Activated naive CD4-positive, alpha-beta T cell treated with anti-CD3 and anti-CD28 coated beads, Interleukin-2, amount 50 U/mL, for 16 hours (primary cell): ENCODE measurements at regions not wholly inside any gene's neighbourhood (a gene's known extent, or its start where the extent isn't known, plus 50 kb on each side); places are given as distances from the start of the nearest gene placed in this dataset.
"Not testable (repeated sequence)": the region's sequence is repeated elsewhere in the genome, so short reads cannot be mapped to it uniquely, and the experiment has no call there.

Experiments used
- DNase-seq: peaks from one replicate; pipeline ENCODE4 v3.0.0-alpha.2; 2020

DNA sequence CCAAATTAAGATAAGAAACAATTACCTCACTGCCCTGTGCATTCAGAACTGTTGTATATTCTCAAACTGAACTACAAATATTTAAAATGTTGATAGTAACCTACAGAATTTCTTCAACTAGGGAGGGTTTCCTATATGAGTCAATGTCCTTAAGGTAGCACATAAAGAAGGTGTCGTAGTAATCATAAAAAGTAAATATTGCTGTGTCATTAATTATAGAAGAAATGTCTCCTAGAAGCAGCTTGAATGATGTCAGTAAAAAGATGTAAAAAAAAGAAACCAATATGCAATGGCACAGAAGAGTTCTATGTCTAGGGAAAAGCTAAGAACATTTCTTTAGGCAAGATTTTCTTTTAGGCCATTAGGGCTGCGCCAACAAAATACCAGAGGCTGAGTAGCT is 559.6 kb upstream of the EPHA5 start:
- DNase-seq = no peak

DNA sequence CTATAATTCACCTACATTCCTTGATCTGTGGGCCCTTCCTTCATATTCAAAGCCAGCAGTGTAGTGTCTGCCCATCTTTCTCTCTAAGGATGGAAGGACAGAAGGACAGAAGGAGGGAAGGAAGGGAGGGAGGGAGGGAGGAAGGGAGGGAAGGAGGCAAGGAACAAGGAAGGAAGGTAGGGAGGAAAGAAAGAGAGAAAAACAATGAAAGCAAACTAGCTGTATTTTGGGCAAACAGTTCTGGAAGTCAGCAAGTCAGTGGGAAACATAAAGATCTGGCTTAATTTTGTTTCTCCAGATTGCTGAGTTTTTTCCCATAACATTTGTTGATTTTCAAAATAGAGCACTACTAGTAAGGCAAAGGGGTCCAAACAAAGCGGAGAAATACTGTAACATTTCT is 555.2 kb upstream of the EPHA5 start:
- DNase-seq = no peak

DNA sequence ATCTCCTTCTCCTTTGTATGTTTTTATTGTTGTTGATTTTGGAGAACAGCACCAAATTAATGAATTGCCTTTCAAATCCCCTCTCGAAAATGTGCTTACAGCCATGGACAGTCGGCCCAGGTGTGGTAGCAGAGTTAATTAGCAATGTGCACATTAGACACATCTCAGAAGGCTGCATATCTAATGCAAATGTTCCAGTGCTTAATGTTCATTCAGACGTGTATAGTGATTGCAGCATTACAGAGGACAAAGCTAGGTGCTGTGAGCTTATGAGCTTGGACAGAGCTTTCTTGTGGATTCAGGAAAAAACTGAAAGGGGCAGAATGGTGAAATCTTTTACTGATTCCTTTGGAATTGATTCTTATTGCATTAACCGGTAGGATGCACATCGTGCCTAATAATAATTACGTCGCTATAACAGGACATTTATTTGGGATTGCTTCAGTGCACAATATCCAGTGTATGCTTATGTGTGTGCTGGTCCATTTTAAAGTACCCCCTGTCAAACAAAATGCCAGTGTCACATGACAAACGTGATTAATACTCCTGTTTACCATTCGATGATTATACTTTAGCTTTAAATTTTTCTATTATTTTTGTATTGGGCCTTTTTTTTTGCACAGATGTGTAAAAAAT is 552.9 kb upstream of the EPHA5 start:
- no peak for DNase-seq

DNA sequence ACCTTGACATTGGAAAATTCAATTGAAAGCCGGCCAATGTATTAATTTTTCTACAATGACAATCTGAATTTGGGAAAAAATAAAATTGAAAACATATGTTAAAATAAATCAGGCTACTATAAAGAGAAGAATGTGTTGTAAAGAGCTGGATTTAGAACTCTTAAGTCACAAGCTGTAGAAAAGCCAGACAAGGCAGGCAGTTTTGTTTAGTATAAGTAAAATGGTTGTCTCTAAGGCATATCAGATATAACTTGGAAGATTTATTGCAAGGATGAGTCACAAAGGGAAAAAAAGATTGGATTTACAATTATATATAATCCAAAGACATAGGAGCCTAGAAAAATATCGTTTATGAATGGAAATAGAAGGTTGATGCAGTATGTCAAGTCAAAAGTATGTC is 549.1 kb upstream of the EPHA5 start:
- no peak for DNase-seq

DNA sequence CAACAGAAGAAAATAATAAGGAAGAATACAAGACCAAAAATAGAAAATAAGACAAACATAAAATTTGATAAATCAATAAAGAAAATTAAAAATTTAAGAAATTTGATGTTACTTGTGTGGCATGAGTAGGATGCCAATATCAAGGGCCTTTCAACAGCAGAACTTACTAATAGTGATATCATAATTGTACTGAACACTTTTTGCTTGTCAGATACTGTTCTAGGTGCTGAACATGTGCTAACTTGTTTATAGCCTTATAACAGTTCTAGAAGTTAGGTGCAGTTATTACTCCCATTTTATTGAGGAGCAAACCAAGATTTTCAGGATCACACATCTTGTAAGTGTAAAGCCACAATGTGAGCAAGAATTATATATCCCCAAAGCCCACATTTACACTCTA is 546.0 kb upstream of the EPHA5 start:
- no peak for DNase-seq

DNA sequence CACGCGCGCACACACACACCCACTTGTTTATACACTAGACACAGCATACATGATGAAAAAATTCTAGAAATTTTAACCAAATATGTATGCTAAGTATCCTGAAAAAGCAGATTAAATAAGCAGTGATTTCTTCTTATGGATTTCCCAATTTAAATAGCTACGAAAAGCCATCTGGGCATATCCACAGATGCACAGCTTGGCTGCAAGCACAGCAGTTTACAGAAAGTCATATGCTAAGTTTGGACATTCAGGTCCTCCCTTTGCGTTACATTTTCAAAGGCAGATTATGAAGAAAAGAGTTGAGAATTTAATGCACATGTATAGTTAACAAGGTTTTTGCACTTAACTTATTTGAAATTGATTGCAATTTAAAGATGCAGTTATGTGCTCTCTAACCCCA is 542.2 kb upstream of the EPHA5 start:
- DNase-seq = no peak

DNA sequence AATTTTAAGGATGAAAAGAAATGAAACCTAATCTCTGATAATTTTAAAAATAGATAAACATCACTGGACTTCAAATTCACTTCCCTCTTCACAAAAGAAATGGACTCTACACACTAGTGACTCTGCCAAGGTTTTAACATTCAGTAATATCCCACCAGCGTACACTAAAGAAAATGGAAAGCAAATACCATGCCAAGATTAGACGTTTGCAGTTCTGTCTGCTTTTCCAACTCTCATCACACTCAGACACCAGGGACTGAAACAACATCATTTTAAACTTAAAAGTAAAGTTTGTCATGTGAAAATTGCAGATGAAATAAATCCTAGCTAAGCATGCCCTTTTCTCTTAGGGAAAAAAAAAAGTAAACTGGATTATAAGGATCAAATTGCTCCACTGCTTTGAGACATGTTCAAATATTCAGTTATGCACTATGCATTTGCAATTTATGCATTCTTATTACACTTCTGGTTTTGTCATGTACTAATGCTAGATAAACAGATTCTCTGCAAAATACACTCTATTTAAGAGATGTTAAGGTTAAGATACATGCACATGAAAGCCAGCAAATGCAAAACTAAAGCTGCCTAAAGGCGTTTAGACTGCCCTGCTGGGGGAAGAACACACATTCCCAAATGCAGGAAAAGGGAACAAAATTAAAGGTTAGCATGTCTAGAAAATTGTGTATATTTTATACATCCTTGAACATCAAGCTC is 534.4 kb upstream of the EPHA5 start:
- no peak for DNase-seq

DNA sequence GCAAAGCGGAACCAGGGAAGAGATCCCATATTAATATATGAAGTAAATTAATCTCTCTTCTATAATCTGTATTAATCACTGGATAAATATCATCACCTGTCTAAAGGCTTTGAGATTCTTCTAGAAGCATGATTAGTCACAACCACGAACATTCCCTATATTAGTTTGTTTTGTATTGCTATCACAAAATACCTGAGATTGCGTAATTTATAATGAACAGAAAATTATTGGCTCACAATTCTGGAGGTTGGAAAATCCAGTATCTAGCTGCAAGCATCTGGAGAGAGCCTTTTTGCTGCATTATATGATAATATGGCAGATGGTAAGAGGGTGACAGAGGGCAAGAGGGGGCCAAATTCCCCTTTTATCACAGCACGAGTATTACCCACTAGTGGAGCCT is 532.6 kb upstream of the EPHA5 start:
- DNase-seq = no peak

DNA sequence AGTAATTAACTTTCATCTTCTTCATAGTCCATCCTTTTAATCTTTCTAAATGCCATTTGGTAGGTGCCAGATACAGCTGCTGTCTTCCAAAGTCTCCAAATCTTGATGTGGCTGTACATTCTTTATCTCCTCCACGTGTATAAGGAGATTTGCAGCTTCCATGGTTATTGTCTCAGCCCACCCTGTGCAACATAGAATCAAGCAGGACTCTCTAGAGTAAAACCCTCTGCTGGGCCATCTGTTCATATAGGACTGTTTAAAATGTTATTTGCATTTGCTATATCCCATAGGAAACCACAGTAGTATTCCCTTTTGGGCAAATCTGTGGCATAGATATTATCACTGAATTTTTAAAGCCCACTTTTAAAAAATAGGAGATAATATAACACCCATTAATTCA is 527.2 kb upstream of the EPHA5 start:
- DNase-seq = no peak

DNA sequence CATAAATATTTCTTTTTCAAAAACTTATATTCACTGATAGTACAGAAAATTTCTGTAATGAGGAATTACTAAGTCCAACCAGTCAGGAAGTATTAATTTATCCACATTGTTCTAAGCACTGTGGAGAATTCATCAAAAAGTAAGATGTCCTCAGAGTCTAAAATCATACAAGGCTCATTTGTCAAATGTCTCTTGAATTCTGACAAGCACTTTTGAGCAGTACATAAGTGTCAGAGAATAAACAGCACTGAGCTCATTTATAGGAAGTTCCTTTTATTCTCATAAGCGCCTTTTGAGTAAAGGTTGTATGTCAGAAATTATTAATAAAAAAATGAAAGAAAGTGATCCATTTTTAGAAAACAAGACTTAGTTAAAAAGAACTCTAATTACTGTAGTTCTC is 523.2 kb upstream of the EPHA5 start:
- no peak for DNase-seq

DNA sequence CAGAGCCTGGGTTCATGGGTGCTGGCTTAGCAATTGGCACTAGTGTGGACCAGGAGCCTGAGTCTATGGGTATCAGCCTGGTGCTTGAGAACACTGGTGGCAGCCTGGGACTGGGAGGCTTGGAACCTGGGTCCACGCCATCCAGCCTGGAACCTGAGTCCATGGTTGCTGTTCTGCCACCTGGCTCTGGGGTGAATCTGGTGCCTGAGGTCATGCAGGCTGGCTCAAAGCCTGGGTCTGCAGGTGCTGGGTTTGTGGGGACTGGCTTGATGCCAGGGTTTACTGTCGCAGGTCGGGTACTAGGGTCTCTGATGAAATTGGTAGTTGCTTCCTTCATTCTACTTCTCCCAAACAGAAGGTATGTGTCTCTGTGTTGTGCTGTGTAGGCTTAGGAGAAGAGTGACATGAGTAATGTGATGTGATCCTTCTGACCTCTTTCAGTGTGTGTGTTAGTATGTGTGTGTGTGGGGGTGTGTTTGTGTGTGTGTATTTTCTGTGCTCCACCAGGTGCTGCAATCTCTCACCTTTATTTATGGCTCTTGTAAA is 517.0 kb upstream of the EPHA5 start:
- DNase-seq = no peak

DNA sequence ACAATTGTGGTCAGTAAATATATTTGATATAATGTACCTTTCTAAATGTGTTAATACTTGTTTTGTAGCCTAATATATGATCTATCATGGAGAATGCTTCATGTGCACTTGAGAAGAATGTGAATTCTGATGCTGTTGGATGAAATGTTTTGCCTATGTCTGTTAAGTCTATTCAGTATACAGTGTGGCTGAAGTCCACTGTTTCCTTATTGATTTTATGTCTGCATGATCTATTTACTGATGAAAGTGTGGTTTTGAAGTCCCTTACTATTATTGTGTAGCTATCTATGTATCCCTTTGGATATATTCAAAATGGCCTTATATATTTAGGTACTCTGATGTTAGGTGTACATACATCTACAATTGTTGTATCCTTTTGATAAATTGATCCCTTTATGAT is 515.8 kb upstream of the EPHA5 start:
- no peak for DNase-seq

DNA sequence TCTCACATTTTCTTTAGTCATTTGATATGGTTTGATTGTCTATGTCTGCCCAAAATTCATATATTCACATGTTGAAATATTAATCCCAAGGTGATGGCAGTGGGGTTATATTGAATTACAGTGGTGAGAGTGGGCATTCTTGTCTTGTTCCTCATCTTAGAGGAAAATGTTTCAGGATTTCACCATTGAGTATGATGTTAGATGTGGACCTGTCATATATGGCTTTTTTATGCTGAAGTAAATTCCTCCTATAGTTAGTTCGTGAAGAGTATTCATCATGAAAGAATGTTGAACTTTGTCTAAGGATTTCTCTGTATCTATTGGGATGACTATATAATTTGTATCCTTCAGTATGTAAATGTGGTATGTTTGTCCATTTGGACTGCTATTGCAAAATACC is 512.3 kb upstream of the EPHA5 start:
- DNase-seq = no peak

DNA sequence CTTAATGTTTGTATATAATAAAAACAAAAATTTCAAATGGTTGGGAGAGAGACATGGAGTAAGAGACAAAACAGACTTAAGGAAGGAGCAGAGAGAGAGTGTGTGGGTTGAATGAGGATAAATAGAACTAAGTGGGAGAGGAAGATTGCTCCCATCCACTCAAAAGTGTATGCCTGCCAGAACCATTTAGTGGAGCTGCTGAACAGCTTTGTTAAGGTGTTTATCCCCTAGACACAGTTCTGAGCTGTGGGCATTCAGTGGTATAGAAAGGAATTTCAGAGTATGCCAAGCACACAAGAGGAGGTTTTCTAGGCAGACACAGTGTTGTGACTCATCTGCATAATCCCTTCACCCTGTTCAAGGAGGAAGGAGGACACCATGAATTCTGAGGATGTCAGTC is 508.6 kb upstream of the EPHA5 start:
- no peak for DNase-seq

DNA sequence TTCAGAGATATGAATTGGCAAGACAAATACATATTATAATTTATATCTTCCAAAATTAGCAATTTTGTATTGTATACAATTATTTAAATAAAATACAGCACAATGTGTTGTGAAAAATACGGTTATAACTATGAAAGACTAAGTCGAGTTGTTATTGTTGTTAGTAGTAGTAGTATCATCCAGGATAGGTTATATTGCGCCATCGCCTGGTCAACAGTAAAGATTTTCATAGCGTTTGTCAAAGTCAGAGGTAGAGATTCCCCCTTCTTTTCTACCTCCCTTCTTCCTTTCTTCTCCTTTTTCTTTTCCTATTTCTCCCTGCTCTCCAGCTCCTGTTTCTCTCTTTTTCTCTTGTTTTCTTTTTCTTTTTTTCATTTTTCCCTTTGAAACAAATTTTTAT is 499.1 kb upstream of the EPHA5 start:
- DNase-seq = no peak

DNA sequence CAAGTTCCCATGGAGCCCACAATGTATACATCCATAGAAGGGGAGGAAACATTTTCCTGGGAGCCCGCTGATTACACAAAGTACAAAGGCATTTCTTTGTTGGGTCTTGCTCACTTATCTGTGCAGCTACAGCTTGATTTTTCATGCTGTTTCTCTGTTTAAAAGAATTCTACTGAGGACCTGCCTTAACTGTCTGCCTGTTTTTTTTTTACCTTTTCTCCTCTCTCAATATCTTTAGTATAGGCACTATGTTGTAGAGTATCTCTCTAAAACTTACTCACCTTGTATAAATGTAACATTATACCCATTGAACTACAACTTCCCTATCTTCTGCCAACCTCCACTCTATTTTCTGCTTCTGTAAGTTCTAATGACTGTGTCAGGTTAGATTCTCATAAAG is 494.6 kb upstream of the EPHA5 start:
- no peak for DNase-seq

DNA sequence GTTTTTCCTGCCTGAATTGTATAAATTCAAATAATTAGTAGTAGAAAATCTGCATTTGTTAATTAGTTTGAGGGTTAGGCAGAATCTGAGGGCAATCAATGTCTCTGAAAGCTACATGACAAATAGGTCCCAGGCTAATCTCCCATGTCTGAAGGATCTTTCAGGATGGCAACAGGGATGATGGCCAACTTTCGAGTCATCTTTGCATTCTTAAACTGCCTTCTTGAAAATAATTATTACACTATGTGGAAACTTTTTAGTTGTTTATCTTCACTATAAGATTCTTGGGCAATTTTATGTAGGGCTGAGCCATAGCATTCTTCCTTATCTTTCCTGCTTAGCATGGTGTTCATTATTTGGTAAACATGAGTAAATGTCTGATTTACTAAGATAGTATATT is 490.3 kb upstream of the EPHA5 start:
- DNase-seq = no peak

DNA sequence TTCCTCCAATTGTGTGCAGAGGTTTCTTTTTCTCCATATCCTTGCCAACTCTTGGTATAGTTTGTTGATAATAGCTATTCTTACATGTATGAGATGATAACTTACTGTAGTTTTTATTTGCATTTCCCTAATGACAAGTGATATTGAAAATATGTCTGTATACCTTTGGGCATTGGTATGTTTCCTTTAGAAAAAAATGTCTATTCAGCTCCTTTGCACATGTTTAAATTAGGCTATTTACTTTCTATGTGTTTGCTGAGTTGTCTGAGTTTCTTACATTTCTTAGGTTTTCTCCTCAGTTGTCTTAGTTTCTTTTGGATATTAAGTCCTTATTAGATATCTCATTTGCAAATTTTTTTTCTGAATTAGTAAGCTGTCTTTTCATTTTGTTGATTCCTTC is 487.3 kb upstream of the EPHA5 start:
- no peak for DNase-seq

DNA sequence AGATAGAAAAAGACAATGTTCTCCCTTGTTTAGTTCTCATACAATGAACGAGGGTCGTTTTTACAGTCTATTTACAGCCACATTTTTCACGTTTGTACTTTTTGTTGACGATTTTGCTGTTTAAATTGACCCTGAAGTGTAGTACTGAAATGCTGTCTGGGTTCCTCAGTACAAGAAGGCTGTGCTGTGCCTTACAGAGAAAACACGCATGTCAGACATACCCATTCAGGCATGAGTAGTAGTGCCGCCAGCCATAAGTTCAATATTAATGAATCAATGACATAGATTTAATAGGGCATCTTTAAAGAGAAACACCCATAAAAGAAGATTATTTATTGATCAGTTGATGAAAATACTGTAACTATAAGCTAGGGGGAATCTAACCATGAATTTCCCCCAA is 459.8 kb upstream of the EPHA5 start:
- no peak for DNase-seq

DNA sequence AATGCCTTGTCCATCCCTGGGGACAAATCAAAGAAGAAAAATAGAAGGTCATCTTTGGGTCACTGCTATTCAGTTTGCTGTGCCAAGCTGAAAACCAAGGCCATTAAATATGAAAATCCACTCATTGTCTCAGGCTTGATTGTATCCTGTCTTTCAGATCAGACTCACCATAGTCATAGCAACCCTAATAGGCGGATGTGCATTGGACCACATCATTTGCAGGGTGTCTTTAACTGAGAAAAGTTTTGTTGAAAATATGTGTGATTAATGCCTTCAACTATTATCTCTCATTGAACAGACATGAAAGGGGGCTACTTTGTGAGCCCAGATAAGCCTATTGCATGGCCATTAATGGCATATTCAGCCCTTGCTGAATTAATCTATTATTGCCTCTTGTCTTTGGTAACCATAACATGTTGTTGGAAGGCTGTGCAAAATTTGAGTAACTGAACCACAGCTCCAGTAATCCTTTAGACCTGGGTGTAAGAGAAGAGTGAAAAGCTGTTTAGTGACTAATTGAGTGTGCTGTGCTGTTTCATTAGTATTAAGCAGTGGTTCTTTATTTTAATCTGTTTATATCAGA is 453.6 kb upstream of the EPHA5 start:
- no peak for DNase-seq

DNA sequence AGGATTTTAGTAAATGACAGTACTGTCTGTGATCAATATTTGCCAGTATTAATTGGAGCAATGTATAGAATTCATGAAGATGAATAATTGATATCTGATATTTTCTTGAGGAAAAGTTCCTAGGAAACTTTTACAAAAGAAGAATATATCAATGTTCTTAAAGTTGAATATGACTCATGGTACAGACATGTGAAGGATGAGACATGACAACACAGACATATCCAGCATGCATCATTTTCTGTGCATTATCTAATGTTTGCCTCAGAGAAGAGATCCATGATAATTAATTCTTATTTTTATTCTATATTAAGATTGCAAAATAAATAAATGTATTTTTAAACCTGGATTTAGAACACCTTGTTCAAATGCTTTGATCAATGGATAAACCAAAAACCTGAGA is 452.9 kb upstream of the EPHA5 start:
- no peak for DNase-seq

DNA sequence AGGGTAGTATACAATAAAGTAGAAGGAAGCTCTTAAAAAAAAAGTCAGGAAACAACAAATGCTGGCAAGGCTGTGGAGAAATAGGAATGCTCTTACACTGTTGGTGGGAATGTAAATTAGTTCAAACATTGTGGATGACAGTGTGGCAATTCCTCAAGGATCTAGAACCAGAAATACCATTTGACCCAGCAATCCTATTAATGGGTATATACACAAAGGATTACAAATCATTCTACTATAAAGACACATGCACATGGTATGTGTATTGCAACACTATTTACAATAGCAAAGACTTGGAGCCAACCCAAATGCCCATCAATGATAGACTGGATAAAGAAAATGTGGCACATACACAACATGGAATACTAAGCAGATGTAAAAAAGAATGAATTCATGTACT is 444.9 kb upstream of the EPHA5 start:
- DNase-seq = not testable (repeated sequence)

DNA sequence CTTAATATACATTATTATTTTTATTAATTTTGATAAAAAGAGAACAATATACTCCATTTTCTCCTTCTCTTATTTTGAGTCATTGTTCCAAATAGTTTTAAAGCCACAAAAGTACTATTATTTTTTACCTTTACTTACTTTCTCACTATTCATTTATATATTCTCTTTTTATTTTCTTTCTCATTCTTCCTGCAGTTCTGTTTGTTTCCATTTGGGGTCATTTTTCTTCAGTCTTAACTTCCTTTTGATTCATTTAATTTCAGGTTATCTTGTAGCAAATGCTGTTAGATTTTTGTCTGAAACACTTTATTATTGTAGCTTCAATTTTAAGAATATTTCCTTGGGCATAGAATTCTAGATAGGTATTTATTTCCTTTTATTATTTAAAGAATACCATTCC is 438.6 kb upstream of the EPHA5 start:
- DNase-seq = no peak

DNA sequence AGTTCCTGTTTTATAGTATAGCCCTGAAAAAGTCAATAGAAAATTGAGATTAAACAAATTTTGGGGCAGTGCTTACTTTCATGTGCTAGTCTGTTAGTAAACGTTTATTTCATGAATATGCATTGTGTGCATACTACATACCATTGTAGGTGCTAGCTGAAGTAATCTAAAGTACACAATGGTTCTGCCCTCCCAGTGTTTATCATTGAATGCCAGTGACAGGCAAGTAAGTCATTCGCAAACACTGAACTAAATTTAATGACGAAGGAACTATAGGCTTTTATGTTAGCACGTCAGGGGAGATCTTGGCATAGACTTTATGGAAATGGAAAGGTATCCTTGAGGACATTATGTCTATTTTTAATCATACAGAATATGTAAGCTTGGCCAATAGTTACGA is 426.9 kb upstream of the EPHA5 start:
- no peak for DNase-seq

DNA sequence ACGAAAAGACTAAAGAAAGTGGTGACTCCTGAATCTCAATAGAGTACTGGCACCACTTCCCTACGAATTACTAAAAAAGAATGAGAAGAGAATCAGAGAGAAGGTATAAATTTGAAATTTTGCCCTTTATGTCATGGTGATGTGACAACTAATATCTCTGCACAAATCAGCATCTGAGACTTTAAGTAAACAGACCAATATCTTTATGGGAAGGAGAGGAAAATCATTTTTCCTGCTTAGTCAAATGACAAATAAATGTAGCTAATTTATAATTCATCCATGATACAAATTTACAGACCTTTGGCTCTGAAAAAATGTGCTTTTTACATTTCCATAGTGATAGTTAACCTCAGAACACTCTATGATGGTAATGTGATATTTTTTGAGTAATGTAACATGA is 424.8 kb upstream of the EPHA5 start:
- no peak for DNase-seq
